Calu3 (cell line): ENCODE measurements at regions not wholly inside any gene's neighbourhood (a gene's known extent, or its start where the extent isn't known, plus 50 kb on each side); places are given as distances from the start of the nearest gene placed in this dataset.
A peak's percentile ranks its signal among the peaks of the same experiment; 100 is the strongest.

Source experiments
- BruUV-seq: library from RNA; stranded (reverse); fragments of 400-500 nt; replicated peaks from 2 replicates; lab custom pipeline; 2021; lab: Mats Ljungman, UMichigan
- CTCF ChIA-PET: fragments of 300-600 bp; sonication (Branson Sonifier 250); formaldehyde crosslinking; loops from one replicate; lab custom pipeline; 2022; ENCODE audit warnings: antibody characterized with exemption; lab: Charles Lee
- DNase-seq: peaks from one replicate; pipeline ENCODE4 v3.0.0; 2022
- H3K27ac Mint-ChIP-seq: one replicate; pipeline ENCODE4 v1.8.0; 2022; ENCODE audit warnings: mixed read lengths; ENCODE audit not compliant: unreplicated experiment
- H3K27me3 Mint-ChIP-seq: one replicate; pipeline ENCODE4 v1.8.0; 2022; ENCODE audit warnings: mixed read lengths; ENCODE audit not compliant: unreplicated experiment
- H3K36me3 Mint-ChIP-seq: one replicate; pipeline ENCODE4 v1.8.0; 2022; ENCODE audit warnings: mild to moderate bottlenecking, moderate library complexity, mixed read lengths; ENCODE audit not compliant: insufficient read depth, unreplicated experiment
- H3K4me1 Mint-ChIP-seq: one replicate; pipeline ENCODE4 v1.8.0; 2022; ENCODE audit warnings: mild to moderate bottlenecking, low read depth, mixed read lengths; ENCODE audit not compliant: unreplicated experiment
- H3K4me3 Mint-ChIP-seq: one replicate; pipeline ENCODE4 v1.8.0; 2022; ENCODE audit warnings: mild to moderate bottlenecking, low read depth, moderate library complexity, mixed read lengths; ENCODE audit not compliant: unreplicated experiment
- H3K9me3 Mint-ChIP-seq: one replicate; pipeline ENCODE4 v1.8.0; 2022; ENCODE audit warnings: low read depth, mixed read lengths; ENCODE audit not compliant: unreplicated experiment
- CTCF ChIP-seq: fragments of 200-600 bp; IDR thresholded peaks from one replicate; pipeline ENCODE4 v1.8.0; 2022; ENCODE audit warnings: antibody characterized with exemption; ENCODE audit not compliant: unreplicated experiment
- intact Hi-C: fragments of 100-400 bp; cut with micrococcal nuclease; formaldehyde crosslinking; loops from one replicate; pipeline ENCODE4 v1.10.0; 2022; ENCODE audit not compliant: unreplicated experiment

GRCh38 chr1:181949500-181949899, 112.0 kb downstream of the ZNF648 start:
- no TSS peak for BruUV-seq
- Mint-ChIP-seq H3K36me3 (no peaks in the 10 kb centered on the region), H3K27ac (no peak overlapping the region), H3K27me3 (no peaks in the 10 kb centered on the region), H3K9me3 (peaks cover 15% of the 10 kb centered on the region), H3K4me1 (no peaks in the 10 kb centered on the region), H3K4me3 (no peak overlapping the region)
- intact Hi-C loops: no loop called here
- no peak for TF ChIP-seq CTCF
- DNase-seq: no peak
- CTCF ChIA-PET: no interaction called here

- H3K4me3 Mint-ChIP-seq: no peak overlapping the region
- intact Hi-C loops: no loop called here
- H3K27me3 Mint-ChIP-seq: no peaks in the 10 kb centered on the region
- no peak for TF ChIP-seq CTCF
- CTCF ChIA-PET: no interaction called here
- H3K4me1 Mint-ChIP-seq: no peaks in the 10 kb centered on the region
- no TSS peak for BruUV-seq
- H3K27ac Mint-ChIP-seq: no peak overlapping the region
- H3K36me3 Mint-ChIP-seq: no peaks in the 10 kb centered on the region
- peaks cover 18% of the 10 kb centered on the region for H3K9me3 Mint-ChIP-seq
- no peak for DNase-seq
Measured at GRCh38 chr1:181948372-181948771, 113.1 kb downstream of the ZNF648 start.

DNA sequence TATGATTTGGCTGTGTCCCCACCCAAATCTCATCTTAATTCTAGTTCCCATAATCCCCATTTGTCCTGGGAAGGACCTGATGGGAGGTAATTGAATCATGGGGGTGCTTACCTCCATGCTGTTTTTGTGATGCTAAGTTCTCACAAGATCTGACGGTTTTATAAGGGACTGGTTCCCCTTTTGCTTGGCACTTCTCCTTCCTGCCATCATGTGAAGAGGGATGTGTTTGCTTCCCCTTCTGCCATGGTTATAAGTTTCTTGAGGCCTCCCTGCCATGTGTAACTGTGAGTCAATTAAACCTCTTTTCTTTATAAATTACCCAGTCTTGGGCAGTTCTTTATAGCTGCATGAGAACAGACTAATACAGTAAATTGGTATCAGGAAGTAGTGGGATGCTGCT, 114.1 kb downstream of the ZNF648 start:
- no peak for DNase-seq
- CTCF ChIA-PET: no interaction called here
- Mint-ChIP-seq H3K36me3 (no peaks in the 10 kb centered on the region), H3K27me3 (no peaks in the 10 kb centered on the region), H3K9me3 (peaks cover 18% of the 10 kb centered on the region), H3K4me3 (no peak overlapping the region), H3K27ac (no peak overlapping the region), H3K4me1 (no peaks in the 10 kb centered on the region)
- no TSS peak for BruUV-seq
- intact Hi-C loops: no loop called here
- TF ChIP-seq CTCF: no peak

GRCh38 chr1:181936768-181937581, 124.5 kb downstream of the ZNF648 start:
- H3K27ac Mint-ChIP-seq: no peak overlapping the region
- CTCF ChIA-PET: interaction anchor here (0.8 to 1.7 kb wide), 10 partner anchors 9 to 747 kb away, joined by 3 to 24 read pairs (median 6); no protein-coding TSS in a partner anchor
- H3K4me1 Mint-ChIP-seq: no peaks in the 10 kb centered on the region
- no peaks in the 10 kb centered on the region for H3K36me3 Mint-ChIP-seq
- BruUV-seq: no TSS peak
- no peak overlapping the region for H3K4me3 Mint-ChIP-seq
- DNase-seq: peak; percentile 73
- intact Hi-C loops: loop anchor here (1.0 to 10.0 kb wide), 4 partner anchors 118 to 746 kb away; no protein-coding TSS in a partner anchor
- peak; percentile 58 for TF ChIP-seq CTCF
- no peaks in the 10 kb centered on the region for H3K27me3 Mint-ChIP-seq
- H3K9me3 Mint-ChIP-seq: no peaks in the 10 kb centered on the region
